ENCODE measurements at regions not wholly inside any gene's neighbourhood (a gene's known extent, or its start where the extent isn't known, plus 50 kb on each side); places are given as distances from the start of the nearest gene placed in this dataset.

DNA sequence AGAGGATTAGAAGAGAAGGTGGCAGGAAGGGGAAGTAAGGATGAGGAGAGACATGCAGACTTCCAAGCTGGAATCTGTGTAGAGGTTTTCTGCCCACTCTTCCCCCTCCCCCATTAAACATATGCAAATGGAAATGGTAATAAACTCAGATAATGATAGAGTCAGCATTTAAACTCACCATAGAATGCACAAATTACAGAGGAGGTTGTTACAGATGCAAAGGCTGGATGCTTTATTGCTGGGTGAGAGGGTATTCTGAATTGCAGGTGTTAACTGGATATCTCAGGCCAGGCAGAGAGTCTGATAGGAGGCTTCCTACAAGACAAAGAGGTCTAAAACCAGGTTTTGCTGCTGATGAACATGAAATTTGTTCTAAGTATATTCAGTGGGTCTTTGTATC is 372.5 kb downstream of the SEC16B start:
- ATAC-seq (no peak), DNase-seq (ENCODE audit: low read depth, low spot score) (no peak)
- H3K36me3 ChIP-seq (ENCODE audit: control insufficient read depth, insufficient read depth, low read length), result no peaks in the 10 kb centered on the region
- no peaks in the 10 kb centered on the region for H3K27me3 ChIP-seq (ENCODE audit: control insufficient read depth, insufficient read depth, low read length)
- H3K4me1 ChIP-seq (ENCODE audit: control insufficient read depth, insufficient read depth, low read length), result no peaks in the 10 kb centered on the region
- H3K4me3 ChIP-seq (ENCODE audit: low read depth in 2 of 2, low read length in 2 of 2), result no peak overlapping the region
- in situ Hi-C loops (cut with HindIII; ENCODE audit: low pct_unique_long_range_greater_than_20kb, low sequenced_read_pairs), result no loop called here
- POLR2A ChIA-PET, result no interaction called here
- intact Hi-C loops (cut with micrococcal nuclease; ENCODE audit: unreplicated experiment), result no loop called here
- H3K9me3 ChIP-seq (ENCODE audit: control insufficient read depth, insufficient read depth, low read depth, low read length), result no peaks in the 10 kb centered on the region
- TF ChIP-seq, protein P1, sequence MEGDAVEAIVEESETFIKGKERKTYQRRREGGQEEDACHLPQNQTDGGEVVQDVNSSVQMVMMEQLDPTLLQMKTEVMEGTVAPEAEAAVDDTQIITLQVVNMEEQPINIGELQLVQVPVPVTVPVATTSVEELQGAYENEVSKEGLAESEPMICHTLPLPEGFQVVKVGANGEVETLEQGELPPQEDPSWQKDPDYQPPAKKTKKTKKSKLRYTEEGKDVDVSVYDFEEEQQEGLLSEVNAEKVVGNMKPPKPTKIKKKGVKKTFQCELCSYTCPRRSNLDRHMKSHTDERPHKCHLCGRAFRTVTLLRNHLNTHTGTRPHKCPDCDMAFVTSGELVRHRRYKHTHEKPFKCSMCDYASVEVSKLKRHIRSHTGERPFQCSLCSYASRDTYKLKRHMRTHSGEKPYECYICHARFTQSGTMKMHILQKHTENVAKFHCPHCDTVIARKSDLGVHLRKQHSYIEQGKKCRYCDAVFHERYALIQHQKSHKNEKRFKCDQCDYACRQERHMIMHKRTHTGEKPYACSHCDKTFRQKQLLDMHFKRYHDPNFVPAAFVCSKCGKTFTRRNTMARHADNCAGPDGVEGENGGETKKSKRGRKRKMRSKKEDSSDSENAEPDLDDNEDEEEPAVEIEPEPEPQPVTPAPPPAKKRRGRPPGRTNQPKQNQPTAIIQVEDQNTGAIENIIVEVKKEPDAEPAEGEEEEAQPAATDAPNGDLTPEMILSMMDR (IDR thresholded peaks at IDR 0.05), result no peak
- no peak for TF ChIP-seq POLR2AphosphoS5 (IDR thresholded peaks at IDR 0.05; ENCODE audit: low read depth, low read length)
- TF ChIP-seq, protein P2, sequence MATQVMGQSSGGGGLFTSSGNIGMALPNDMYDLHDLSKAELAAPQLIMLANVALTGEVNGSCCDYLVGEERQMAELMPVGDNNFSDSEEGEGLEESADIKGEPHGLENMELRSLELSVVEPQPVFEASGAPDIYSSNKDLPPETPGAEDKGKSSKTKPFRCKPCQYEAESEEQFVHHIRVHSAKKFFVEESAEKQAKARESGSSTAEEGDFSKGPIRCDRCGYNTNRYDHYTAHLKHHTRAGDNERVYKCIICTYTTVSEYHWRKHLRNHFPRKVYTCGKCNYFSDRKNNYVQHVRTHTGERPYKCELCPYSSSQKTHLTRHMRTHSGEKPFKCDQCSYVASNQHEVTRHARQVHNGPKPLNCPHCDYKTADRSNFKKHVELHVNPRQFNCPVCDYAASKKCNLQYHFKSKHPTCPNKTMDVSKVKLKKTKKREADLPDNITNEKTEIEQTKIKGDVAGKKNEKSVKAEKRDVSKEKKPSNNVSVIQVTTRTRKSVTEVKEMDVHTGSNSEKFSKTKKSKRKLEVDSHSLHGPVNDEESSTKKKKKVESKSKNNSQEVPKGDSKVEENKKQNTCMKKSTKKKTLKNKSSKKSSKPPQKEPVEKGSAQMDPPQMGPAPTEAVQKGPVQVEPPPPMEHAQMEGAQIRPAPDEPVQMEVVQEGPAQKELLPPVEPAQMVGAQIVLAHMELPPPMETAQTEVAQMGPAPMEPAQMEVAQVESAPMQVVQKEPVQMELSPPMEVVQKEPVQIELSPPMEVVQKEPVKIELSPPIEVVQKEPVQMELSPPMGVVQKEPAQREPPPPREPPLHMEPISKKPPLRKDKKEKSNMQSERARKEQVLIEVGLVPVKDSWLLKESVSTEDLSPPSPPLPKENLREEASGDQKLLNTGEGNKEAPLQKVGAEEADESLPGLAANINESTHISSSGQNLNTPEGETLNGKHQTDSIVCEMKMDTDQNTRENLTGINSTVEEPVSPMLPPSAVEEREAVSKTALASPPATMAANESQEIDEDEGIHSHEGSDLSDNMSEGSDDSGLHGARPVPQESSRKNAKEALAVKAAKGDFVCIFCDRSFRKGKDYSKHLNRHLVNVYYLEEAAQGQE (IDR thresholded peaks at IDR 0.05; ENCODE audit: insufficient read depth in 1 of 2, low read depth in 2 of 2, low read length in 1 of 2), result no peak
- no peak for TF ChIP-seq SIN3A (IDR thresholded peaks at IDR 0.05; ENCODE audit: borderline replicate concordance, insufficient read depth, low read depth, low read length)
- TF ChIP-seq TCF7L2 (IDR thresholded peaks at IDR 0.05; ENCODE audit: low read depth, low read length), result no peak
- CTCF ChIA-PET, result no interaction called here
- no TSS peak for BruUV-seq (replicated peaks)
- no peak overlapping the region for H3K27ac ChIP-seq (ENCODE audit: low read length)

DNA sequence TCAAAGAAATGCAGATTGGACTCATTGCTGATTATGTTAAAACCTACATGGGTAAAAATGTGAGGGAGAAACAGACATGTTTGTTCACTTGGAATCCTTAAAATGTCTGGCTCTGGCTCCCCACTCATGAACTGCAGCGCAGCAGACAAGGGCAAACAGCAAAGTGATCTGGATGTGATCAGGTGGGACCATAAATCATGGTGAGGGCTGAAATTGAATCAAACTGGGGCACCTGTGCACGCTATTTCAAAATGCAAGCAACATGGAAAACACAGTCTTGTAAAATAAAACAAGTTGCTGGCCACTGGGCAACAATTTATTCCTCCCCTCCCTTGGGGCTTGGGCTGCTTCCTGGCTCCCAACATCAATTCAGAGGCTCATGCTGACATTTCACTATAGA is 373.4 kb downstream of the SEC16B start:
- Histone ChIP-seq H3K36me3 (ENCODE audit: control insufficient read depth, insufficient read depth, low read length) (no peaks in the 10 kb centered on the region), H3K27ac (ENCODE audit: low read length) (no peak overlapping the region), H3K27me3 (ENCODE audit: control insufficient read depth, insufficient read depth, low read length) (no peaks in the 10 kb centered on the region), H3K4me3 (ENCODE audit: low read depth in 2 of 2, low read length in 2 of 2) (no peak overlapping the region), H3K9me3 (ENCODE audit: control insufficient read depth, insufficient read depth, low read depth, low read length) (no peaks in the 10 kb centered on the region), H3K4me1 (ENCODE audit: control insufficient read depth, insufficient read depth, low read length) (no peaks in the 10 kb centered on the region)
- POLR2A ChIA-PET, result no interaction called here
- no TSS peak for BruUV-seq (replicated peaks)
- DNase-seq (ENCODE audit: low read depth, low spot score), result no peak
- intact Hi-C loops (cut with micrococcal nuclease; ENCODE audit: unreplicated experiment) (no loop called here), in situ Hi-C loops (cut with HindIII; ENCODE audit: low pct_unique_long_range_greater_than_20kb, low sequenced_read_pairs) (no loop called here)
- TF ChIP-seq POLR2AphosphoS5 (IDR thresholded peaks at IDR 0.05; ENCODE audit: low read depth, low read length), result no peak
- TF ChIP-seq TCF7L2 (IDR thresholded peaks at IDR 0.05; ENCODE audit: low read depth, low read length), result no peak
- TF ChIP-seq, protein P1 (IDR thresholded peaks at IDR 0.05), result no peak
- TF ChIP-seq, protein P2 (IDR thresholded peaks at IDR 0.05; ENCODE audit: insufficient read depth in 1 of 2, low read depth in 2 of 2, low read length in 1 of 2), result no peak
- TF ChIP-seq SIN3A (IDR thresholded peaks at IDR 0.05; ENCODE audit: borderline replicate concordance, insufficient read depth, low read depth, low read length), result no peak
- ATAC-seq, result no peak
- CTCF ChIA-PET, result no interaction called here

Measured in Panc1 (cell line).